ENCODE measurements at regions not wholly inside any gene's neighbourhood (a gene's known extent, or its start where the extent isn't known, plus 50 kb on each side); places are given as distances from the start of the nearest gene placed in this dataset.
A peak's percentile ranks its signal among the peaks of the same experiment; 100 is the strongest.

DNA sequence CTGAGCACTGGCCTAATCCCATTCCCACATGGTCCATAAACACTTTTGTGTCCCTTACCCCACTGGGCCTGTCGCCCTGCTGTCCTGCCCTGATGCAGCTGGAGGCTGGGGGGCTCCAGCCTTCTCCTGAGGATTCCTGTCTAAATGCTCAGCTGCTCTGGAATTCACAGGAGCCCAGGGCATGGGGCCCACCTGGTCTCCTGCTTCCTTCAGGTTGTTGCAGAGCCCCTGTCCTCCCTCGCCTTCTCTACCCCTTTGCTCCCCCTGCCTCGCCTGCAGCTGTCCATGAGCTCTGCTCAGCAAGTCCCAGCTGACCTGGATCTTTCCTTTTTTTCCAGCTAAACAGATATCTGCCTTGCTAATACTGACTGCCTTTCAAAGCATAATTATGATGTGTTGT lies 286.9 kb downstream of the XXYLT1 start:
- Histone ChIP-seq H3K4me1 (ENCODE audit: control insufficient read depth in 1 of 2, insufficient read depth in 2 of 2, low read length in 2 of 2) (peaks cover 16 to 24% of the 10 kb centered on the region in 2 experiments), H3K4me2 (ENCODE audit: low read length) (no peak overlapping the region), H3K14ac (ENCODE audit: low read length) (no peak overlapping the region), H2BK12ac (ENCODE audit: low read length) (no peak overlapping the region), H3K9ac (ENCODE audit: low read length) (no peak overlapping the region), H2AK5ac (ENCODE audit: low read length) (no peak overlapping the region), H4K91ac (ENCODE audit: low read depth, low read length) (no peak overlapping the region), H3K23ac (ENCODE audit: low read length) (no peak overlapping the region), H4K12ac (ENCODE audit: low read depth, low read length) (no peak overlapping the region), H3K4me3 (ENCODE audit: low read depth, low read length) (no peak overlapping the region), H4K8ac (ENCODE audit: low read depth, low read length) (no peak overlapping the region), H2BK5ac (ENCODE audit: low read depth, low read length, poor library complexity) (no peak overlapping the region), H2AFZ (ENCODE audit: insufficient read depth, low read length, poor library complexity) (no peak overlapping the region), H2BK120ac (ENCODE audit: insufficient read depth, low read length, poor library complexity) (no peak overlapping the region), H3K36me3 (ENCODE audit: control insufficient read depth in 1 of 2, insufficient read depth in 2 of 2, low read length in 2 of 2) (no peaks in the 10 kb centered on the region), H3K9me3 (ENCODE audit: insufficient read depth, low read depth, low read length) (peaks cover 3% of the 10 kb centered on the region), H3K18ac (ENCODE audit: low read length) (no peak overlapping the region), H3K27ac (ENCODE audit: low read depth, low read length) (no peak overlapping the region), H3K4ac (ENCODE audit: low read depth, low read length) (no peak overlapping the region), H3K79me1 (ENCODE audit: low read length) (no peaks in the 10 kb centered on the region), H3K79me2 (ENCODE audit: control insufficient read depth, insufficient read depth, low read length, poor library complexity) (no peaks in the 10 kb centered on the region), H3K27me3 (ENCODE audit: insufficient read depth, low read length) (no peaks in the 10 kb centered on the region)
- no CpG with 5 or more reads among the region's 3 CpGs for WGBS (ENCODE audit: extremely low coverage, insufficient coverage, insufficient read length)
- no peak for DNase-seq

DNA sequence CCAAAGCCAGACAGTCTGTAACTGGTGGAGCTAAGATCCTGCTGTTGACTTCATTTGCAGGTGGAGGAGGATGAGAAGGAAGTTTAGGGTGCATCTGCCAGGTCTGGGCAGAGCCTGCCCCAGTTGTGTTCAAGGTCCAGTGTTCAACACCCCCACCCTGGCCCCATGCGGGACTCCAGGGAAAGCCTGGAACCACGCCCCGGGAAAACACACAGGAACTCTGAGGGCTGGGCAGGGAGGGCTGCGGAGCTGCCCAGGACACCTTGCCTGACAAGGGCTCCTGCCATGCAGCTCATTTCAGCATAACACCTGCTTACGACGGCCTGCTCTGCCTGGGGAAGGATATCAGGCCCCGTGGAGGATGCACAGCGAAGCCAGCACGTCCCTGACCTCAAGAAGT lies 286.3 kb downstream of the XXYLT1 start:
- no peaks in the 10 kb centered on the region for H3K27me3 ChIP-seq (ENCODE audit: insufficient read depth, low read length)
- H2BK12ac ChIP-seq (ENCODE audit: low read length), result no peak overlapping the region
- H4K8ac ChIP-seq (ENCODE audit: low read depth, low read length), result peak overlapping the region; percentile 52
- H3K36me3 ChIP-seq (ENCODE audit: control insufficient read depth in 1 of 2, insufficient read depth in 2 of 2, low read length in 2 of 2), result no peaks in the 10 kb centered on the region
- no peak overlapping the region for H2BK120ac ChIP-seq (ENCODE audit: insufficient read depth, low read length, poor library complexity)
- no peak overlapping the region for H3K18ac ChIP-seq (ENCODE audit: low read length)
- H3K4me3 ChIP-seq (ENCODE audit: low read depth, low read length), result no peak overlapping the region
- H3K79me1 ChIP-seq (ENCODE audit: low read length), result no peaks in the 10 kb centered on the region
- no peak overlapping the region for H4K91ac ChIP-seq (ENCODE audit: low read depth, low read length)
- no peak overlapping the region for H2AK5ac ChIP-seq (ENCODE audit: low read length)
- no peak overlapping the region for H3K14ac ChIP-seq (ENCODE audit: low read length)
- peaks cover 16 to 24% of the 10 kb centered on the region in 2 experiments for H3K4me1 ChIP-seq (ENCODE audit: control insufficient read depth in 1 of 2, insufficient read depth in 2 of 2, low read length in 2 of 2)
- no peak overlapping the region for H3K23ac ChIP-seq (ENCODE audit: low read length)
- no peaks in the 10 kb centered on the region for H3K79me2 ChIP-seq (ENCODE audit: control insufficient read depth, insufficient read depth, low read length, poor library complexity)
- H4K12ac ChIP-seq (ENCODE audit: low read depth, low read length), result no peak overlapping the region
- H2AFZ ChIP-seq (ENCODE audit: insufficient read depth, low read length, poor library complexity), result peak overlapping the region; percentile 23
- H3K9ac ChIP-seq (ENCODE audit: low read length), result no peak overlapping the region
- no peak for DNase-seq
- no peak overlapping the region for H2BK5ac ChIP-seq (ENCODE audit: low read depth, low read length, poor library complexity)
- no peak overlapping the region for H3K27ac ChIP-seq (ENCODE audit: low read depth, low read length)
- no CpG with 5 or more reads among the region's 9 CpGs for WGBS (ENCODE audit: extremely low coverage, insufficient coverage, insufficient read length)
- H3K4me2 ChIP-seq (ENCODE audit: low read length), result peak overlapping the region; percentile 39
- no peak overlapping the region for H3K4ac ChIP-seq (ENCODE audit: low read depth, low read length)
- peaks cover 7% of the 10 kb centered on the region for H3K9me3 ChIP-seq (ENCODE audit: insufficient read depth, low read depth, low read length)

DNA sequence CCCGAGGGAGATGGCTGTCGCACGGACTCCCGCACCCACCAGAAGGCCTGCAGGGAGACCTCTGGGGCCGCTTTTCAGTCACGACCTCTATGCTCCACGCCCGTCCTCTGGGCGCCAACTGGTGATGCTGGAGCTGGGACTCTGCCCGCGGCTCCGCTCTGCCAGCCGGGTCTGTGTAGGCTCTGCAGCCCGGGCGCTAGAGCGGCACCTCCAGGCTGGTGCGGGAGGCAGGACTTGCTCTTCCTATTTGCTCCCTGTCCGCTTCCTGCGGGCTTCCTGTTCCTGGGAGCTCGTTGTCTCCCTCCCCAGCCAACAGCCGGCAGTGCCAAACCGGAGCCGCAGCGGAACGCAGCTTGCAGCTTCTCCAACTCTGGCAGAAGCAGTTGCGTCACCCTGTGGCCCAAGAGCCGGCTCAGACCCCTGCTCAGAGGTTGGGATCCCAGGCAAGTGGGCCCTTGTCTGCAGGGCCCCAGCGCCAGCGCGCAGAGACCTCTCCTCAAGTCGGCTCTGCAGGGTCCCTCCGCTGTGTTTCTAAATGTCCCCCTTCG lies 285.9 kb downstream of the XXYLT1 start:
- Histone ChIP-seq H3K36me3 (ENCODE audit: control insufficient read depth in 1 of 2, insufficient read depth in 2 of 2, low read length in 2 of 2) (no peaks in the 10 kb centered on the region), H4K12ac (ENCODE audit: low read depth, low read length) (no peak overlapping the region), H4K8ac (ENCODE audit: low read depth, low read length) (peak overlapping the region; percentile 52), H2AK5ac (ENCODE audit: low read length) (no peak overlapping the region), H3K14ac (ENCODE audit: low read length) (no peak overlapping the region), H3K4ac (ENCODE audit: low read depth, low read length) (no peak overlapping the region), H3K9me3 (ENCODE audit: insufficient read depth, low read depth, low read length) (peaks cover 7% of the 10 kb centered on the region), H4K91ac (ENCODE audit: low read depth, low read length) (no peak overlapping the region), H3K4me3 (ENCODE audit: low read depth, low read length) (no peak overlapping the region), H3K79me1 (ENCODE audit: low read length) (no peaks in the 10 kb centered on the region), H3K18ac (ENCODE audit: low read length) (no peak overlapping the region), H2BK12ac (ENCODE audit: low read length) (peak overlapping the region; percentile 8), H2BK120ac (ENCODE audit: insufficient read depth, low read length, poor library complexity) (no peak overlapping the region), H3K4me1 (ENCODE audit: control insufficient read depth in 1 of 2, insufficient read depth in 2 of 2, low read length in 2 of 2) (peaks cover 16 to 24% of the 10 kb centered on the region in 2 experiments), H2BK5ac (ENCODE audit: low read depth, low read length, poor library complexity) (no peak overlapping the region), H3K23ac (ENCODE audit: low read length) (no peak overlapping the region), H3K79me2 (ENCODE audit: control insufficient read depth, insufficient read depth, low read length, poor library complexity) (no peaks in the 10 kb centered on the region), H3K27me3 (ENCODE audit: insufficient read depth, low read length) (no peaks in the 10 kb centered on the region), H3K4me2 (ENCODE audit: low read length) (peak overlapping the region; percentile 39), H3K9ac (ENCODE audit: low read length) (no peak overlapping the region), H3K27ac (ENCODE audit: low read depth, low read length) (no peak overlapping the region), H2AFZ (ENCODE audit: insufficient read depth, low read length, poor library complexity) (peak overlapping the region; percentile 37)
- no CpG with 5 or more reads among the region's 33 CpGs for WGBS (ENCODE audit: extremely low coverage, insufficient coverage, insufficient read length)
- peak; percentile 80 to 89 for DNase-seq

DNA sequence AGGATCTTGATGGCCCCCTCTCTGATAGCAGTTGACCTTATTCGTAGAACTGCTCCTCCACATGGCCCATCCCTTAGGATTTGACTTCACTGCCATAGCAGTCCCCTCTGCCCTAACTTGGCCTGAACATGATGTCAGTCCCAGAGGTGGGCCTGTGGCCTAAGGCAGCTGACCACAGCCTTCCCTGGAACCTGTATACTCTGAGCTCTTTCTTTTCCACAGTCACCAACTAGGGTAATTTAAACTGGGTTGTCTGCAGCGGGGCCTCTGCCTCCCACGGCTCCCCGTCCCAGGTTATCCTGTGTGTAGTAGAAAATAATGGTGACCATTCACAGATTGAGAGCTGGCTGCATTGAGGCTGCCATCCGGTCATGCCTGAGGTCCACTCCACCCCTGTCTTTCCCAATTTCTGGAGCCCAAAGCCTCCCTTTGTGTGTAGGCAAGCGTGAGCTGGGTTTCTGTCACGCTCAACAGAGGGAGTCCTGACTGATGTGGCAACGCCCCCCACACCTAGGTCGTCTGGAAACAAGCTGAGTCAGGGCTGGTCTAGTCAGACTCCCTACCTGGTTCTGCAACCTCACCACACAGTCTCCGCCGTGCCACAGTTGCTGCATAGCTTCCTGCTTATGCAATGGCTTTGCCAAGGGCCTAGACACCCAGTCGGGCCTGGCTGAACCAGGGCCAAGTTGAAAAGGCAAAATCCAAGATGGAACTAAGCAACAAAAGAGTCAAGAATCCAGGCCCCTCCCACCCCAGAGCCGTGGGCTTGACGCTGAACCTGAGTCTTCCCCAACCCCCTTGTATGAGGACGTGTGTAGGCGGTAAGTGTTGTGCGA lies 284.5 kb downstream of the XXYLT1 start:
- peak; percentile 43 to 47 for DNase-seq

More for the DNA sequence above, 284.5 kb downstream of the XXYLT1 start:
- Histone ChIP-seq H2AK5ac (ENCODE audit: low read length) (no peak overlapping the region), H4K8ac (ENCODE audit: low read depth, low read length) (no peak overlapping the region), H3K4me3 (ENCODE audit: low read depth, low read length) (no peak overlapping the region), H3K4me2 (ENCODE audit: low read length) (no peak overlapping the region), H3K14ac (ENCODE audit: low read length) (no peak overlapping the region), H2BK5ac (ENCODE audit: low read depth, low read length, poor library complexity) (no peak overlapping the region), H2BK12ac (ENCODE audit: low read length) (no peak overlapping the region), H3K4ac (ENCODE audit: low read depth, low read length) (no peak overlapping the region), H3K79me1 (ENCODE audit: low read length) (no peaks in the 10 kb centered on the region), H2AFZ (ENCODE audit: insufficient read depth, low read length, poor library complexity) (no peak overlapping the region), H2BK120ac (ENCODE audit: insufficient read depth, low read length, poor library complexity) (no peak overlapping the region), H3K18ac (ENCODE audit: low read length) (no peak overlapping the region), H4K91ac (ENCODE audit: low read depth, low read length) (no peak overlapping the region), H3K9me3 (ENCODE audit: insufficient read depth, low read depth, low read length) (peaks cover 7% of the 10 kb centered on the region), H3K27me3 (ENCODE audit: insufficient read depth, low read length) (no peaks in the 10 kb centered on the region), H3K79me2 (ENCODE audit: control insufficient read depth, insufficient read depth, low read length, poor library complexity) (no peaks in the 10 kb centered on the region), H3K27ac (ENCODE audit: low read depth, low read length) (no peak overlapping the region), H4K12ac (ENCODE audit: low read depth, low read length) (no peak overlapping the region), H3K36me3 (ENCODE audit: control insufficient read depth in 1 of 2, insufficient read depth in 2 of 2, low read length in 2 of 2) (no peaks in the 10 kb centered on the region), H3K9ac (ENCODE audit: low read length) (no peak overlapping the region), H3K4me1 (ENCODE audit: control insufficient read depth in 1 of 2, insufficient read depth in 2 of 2, low read length in 2 of 2) (peaks cover 16 to 24% of the 10 kb centered on the region in 2 experiments), H3K23ac (ENCODE audit: low read length) (no peak overlapping the region)
- WGBS (ENCODE audit: extremely low coverage, insufficient coverage, insufficient read length), result no CpG with 5 or more reads among the region's 17 CpGs
